HG02884 (cell line): ENCODE measurements at regions not wholly inside any gene's neighbourhood (a gene's known extent, or its start where the extent isn't known, plus 50 kb on each side); places are given as distances from the start of the nearest gene placed in this dataset.

Experiments
- ATAC-seq: cut with Tn5 transposase; IDR thresholded peaks from one replicate; pipeline ENCODE4 v1.9.1; 2021; ENCODE audit warnings: mild to moderate bottlenecking, moderate library complexity; ENCODE audit not compliant: unreplicated experiment

DNA sequence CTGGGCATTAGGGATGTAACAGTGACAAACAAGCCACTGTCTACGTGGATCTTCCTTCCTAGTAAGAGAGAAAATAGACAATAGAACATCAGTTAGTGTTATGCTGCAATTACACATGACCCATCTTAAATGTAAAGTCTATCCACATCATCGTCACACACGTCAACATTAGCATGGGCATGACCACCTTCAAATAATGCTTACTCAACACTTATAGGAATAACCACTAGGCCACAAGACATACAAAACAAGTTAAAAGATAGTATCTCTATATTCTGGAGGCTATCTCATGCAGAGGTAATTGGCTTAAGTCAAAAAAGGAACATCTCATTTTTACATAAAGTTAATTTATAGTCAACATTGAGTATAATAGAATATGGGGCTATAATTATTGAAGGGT lies 156.5 kb downstream of the MOXD1 start:
- no peak for ATAC-seq

DNA sequence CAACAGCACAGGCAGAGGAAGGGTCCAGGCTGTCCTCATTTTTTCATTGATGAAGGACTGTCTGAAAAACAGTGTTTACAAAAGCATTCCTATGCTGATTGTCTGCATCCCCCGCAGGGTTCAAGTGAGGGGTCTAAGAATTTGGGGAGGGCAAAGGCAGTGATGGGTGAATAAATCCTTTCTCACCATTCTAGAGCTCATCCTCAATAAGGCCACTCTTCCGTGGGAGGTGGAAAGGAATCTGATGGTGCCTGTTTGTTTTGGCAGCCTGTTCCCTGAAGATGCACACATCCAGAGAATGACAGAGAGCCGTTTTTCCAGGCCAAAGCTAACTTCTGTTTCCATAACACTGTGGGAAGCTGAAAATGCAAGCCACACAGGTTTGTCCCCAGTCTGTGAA lies 164.5 kb downstream of the MOXD1 start:
- ATAC-seq = no peak

- ATAC-seq = no peak
Observed at GRCh38 chr6:132236281-132236680, 165.0 kb downstream of the MOXD1 start.

- ATAC-seq = no peak
Observed at GRCh38 chr6:132235596-132236280, 165.5 kb downstream of the MOXD1 start.

DNA sequence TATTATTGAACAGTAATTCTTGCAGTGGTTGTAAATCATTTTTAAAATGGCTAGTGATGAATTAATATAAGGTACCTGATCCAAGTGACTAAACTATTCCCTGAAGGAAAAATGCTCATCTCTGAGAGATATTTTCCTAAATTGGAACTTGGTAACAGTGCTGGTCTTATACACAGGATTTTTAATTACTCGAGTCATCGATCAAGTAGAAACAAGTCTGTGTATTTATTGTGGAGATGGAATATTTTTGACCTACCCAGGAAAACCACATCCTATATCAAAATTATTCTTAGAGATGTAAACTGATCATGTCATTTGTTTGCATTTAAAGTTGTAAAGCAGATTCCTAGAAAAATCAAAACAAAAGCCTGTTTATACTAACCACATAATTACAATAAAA lies 166.9 kb downstream of the MOXD1 start:
- no peak for ATAC-seq

- no peak for ATAC-seq
Observed at GRCh38 chr6:132231121-132231884, 170.0 kb downstream of the MOXD1 start.

DNA sequence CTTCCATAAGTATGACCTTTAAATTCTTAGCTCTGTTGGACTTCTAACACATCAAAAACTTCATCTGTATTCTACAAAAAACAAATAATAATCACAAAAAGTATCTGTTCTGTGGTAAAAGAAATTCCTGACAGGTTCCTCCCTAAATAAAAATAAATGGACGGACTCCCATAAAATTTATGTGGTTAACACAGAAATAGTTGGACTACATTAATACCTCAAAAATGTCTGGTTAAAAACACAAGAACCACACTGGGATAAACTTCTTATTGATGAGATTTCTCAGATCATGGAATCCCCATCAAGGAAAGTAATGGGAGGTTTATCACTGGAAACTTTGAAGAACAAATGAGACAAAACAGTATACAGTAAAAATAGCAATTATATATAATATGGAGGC lies 172.4 kb downstream of the MOXD1 start:
- ATAC-seq = no peak

DNA sequence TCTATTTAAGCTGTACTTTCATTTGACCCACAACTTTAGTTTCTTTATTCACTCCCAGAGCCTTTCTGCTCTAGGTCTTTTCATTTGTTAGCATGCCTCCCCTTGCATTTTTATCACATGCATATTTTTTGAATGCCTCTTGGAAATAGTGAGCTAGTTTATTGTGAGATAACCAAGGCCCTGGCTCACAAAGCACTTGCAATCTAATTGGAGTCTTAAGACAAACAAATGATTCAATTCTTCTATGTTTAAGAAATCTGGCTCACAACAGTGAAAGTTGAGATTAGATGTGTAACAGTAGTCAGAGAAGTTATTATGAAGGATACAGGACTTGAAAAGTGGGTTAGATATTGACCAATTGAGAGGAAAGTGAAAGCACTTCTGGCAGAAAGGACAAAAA lies 173.4 kb downstream of the MOXD1 start:
- no peak for ATAC-seq

DNA sequence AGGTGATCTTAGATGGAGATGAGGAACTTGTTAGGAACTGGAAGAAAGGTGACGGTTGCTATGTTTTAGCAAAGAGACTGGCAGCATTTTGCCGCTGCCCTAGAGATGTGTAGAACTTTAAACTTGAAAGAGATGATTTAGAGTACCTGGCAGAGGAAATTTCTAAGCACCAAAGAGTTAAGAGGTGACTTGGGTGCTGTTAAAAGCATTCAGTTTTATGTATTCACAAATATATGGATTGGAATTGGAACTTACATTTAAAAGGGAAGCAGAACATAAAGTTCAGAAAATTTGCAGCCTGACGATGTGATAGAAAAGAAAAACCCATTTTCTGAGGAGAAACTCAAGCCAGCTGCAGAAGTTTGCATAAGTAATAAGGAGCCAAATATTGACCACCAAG lies 176.3 kb downstream of the MOXD1 start:
- no peak for ATAC-seq

- no peak for ATAC-seq
Observed at GRCh38 chr6:132220800-132221199, 180.5 kb downstream of the MOXD1 start.

DNA sequence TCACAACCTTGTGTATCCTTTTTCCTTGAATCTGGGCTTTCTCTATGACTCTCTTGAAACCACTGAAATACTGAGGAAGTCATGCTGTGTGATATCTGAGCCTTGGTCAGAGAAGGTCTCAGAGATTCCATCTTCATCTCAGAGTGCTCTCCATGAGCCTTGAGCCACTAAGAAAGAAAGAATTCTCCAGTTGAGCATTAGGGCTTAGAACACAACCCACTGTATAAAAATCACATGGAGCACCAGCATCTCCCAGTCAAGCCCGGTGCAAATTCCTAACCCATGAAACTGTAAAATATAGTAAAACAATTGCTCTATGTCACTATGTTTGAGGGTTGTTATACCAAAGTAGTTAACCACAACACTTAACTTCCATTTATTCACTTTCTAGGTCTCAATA lies 181.4 kb downstream of the MOXD1 start:
- ATAC-seq = no peak

DNA sequence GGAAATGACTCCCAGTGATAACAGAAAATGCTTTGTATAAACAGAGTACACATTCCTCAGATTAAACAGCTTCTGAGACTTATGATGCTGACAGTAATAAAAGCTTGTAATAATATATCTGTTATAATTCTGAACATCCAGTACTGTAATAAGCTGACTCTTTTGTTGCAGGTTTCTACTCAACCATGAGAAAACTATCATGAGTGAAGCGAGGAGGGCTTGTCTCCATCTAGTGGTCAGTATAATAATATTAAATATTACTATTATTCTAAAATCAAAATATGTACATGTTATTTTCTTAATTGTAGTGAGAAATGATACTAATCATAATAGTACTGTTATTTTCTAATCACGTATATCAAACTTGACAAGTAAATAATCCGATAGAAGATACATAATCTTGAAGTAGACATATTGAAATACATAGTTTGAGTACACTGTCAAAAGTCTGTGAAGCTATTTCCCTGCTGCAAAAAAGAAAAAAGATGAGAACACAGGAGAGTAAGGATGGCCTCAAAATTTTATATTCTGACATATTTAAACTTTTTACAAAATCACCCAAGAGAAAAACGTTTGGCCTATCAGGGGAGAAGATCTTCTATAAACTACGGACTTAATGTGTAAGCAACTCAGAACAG lies 183.1 kb downstream of the MOXD1 start:
- no peak for ATAC-seq

GRCh38 chr6:132215805-132216204 lies 185.5 kb downstream of the MOXD1 start:
- no peak for ATAC-seq

DNA sequence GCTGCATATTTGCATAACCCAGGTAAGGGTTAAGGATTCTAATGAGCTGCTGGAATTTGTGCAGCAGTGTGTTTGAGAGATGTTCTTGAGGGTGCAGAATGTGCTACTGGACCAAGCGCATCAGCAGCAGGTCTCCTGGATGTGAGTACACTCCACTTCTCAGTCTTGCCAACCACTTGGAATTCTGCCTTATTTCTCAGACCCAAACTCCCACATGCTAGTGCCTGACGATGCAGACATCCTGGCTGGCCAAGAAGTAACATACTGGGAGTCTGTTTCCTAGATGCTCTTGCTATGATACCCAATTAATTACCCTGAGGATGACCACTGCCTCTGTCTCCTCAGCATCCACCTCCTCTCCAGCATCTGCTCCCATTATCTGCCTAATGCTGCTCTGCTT lies 186.6 kb downstream of the MOXD1 start:
- no peak for ATAC-seq

DNA sequence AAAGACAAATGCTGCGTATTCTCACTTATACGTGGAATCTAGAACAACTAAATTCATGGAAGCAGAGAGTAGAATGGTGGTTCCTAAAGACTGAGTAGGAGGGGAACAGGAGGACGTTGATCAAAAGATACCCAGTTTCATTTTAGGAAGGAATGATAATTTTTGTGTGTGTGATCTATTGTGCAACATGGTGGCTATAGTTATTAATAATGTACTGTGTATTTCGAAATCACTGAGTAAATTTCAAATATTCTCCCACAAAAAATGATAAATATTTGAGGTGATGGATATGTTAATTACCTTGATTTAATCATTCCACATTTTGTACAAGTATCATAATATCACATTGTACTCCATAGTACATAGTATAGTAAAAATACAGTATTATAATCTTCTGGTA lies 187.5 kb downstream of the MOXD1 start:
- ATAC-seq = no peak

DNA sequence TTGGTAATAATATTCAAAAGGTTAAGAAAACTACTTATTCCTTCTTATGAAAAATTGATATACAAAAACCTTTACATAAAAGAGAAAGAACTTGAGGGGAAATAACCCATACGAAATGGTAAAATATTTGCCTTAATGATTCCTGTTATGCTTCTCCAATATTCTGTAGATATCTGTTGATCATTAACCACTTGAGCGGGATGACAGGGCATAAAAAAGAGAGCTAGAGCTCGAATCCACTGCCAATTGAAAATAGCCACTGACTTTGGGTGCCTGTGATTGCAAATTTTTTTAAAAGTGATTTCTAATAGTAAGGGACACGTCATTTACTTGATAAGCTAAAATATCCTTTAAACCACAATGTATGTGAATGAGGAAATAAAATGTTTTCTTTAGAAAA lies 188.1 kb downstream of the MOXD1 start:
- ATAC-seq = no peak

- no peak for ATAC-seq
Observed at GRCh38 chr6:132210886-132211563, 190.2 kb downstream of the MOXD1 start.

DNA sequence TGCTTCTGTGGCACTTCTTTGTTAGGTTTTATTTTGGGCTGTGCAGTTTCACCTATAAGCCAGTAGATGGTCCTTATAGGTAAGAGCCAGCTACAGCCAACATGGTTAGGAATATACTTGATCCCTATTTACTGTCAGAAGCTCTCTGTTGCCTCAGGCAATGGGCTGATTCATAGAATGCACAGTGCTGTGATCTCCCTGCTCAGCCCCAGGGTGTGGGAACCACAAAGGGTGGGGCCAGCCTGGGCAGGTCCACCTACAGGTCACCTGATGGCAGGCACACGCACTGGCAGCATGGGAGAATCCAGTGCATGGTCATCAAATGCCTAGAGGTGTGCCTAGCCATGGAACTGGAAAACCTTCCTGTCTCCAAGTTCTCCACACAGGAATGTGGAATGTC lies 191.9 kb downstream of the MOXD1 start:
- ATAC-seq = no peak

GRCh38 chr6:132207991-132208390 lies 193.3 kb downstream of the MOXD1 start:
- ATAC-seq = no peak

GRCh38 chr6:132205946-132206345 lies 195.3 kb downstream of the MOXD1 start:
- no peak for ATAC-seq

DNA sequence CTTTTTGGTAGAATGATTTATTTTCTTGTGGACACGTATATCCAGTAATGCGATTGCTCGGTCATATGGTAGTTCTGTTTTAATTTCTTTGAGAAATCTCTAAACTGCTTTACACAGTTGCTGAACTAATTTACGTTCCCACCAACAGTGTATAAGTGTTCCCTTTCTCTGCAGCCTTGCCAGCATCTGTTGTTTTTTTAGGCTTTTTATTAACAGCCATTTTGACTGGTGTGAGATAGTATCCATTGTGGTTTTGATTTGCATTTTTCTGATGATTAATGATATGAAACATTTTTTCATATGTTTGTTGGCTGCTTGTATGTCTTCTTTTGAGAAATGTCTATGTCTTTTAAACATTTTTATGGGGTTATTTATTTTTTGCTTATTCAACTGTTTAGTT lies 196.7 kb downstream of the MOXD1 start:
- ATAC-seq = no peak

DNA sequence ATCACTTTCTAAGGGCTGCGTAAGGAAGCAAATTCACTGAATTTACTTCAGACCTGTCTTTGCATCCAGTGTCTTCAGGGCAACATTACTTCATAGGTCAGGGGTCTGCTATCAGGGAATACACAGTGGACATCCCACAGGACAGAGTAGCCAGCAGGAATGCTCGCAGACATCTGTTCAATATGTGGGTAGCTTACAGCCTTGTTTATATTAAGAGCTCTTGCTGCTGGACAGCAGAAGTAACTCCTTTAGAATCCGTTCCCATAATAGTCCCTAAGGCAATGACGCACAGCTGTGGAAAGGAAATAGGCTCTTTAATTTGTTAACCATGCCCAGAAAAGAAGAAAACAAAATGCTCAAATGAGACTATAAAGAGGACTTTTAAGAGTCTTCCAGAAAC lies 198.7 kb downstream of the MOXD1 start:
- no peak for ATAC-seq
